RWPE2 (cell line): ENCODE measurements at regions not wholly inside any gene's neighbourhood (a gene's known extent, or its start where the extent isn't known, plus 50 kb on each side); places are given as distances from the start of the nearest gene placed in this dataset.

Experiments
- ATAC-seq: fragments of 200-7000 bp; cut with Tn5 transposase; 3 replicates; pipeline ENCODE4 v1.9.1; 2021; ENCODE audit warnings: low read depth
- DNase-seq: peaks from one replicate; pipeline ENCODE4 v3.0.0-alpha.2; 2020; ENCODE audit warnings: low spot score
- H3K27ac ChIP-seq: fragments of 450-650 bp; 2 replicates; pipeline ENCODE4 v1.5.1; 2017; ENCODE audit warnings: mild to moderate bottlenecking; ENCODE audit not compliant: poor library complexity, severe bottlenecking
- H3K27me3 ChIP-seq: fragments of 250-450 bp; sonication (Bioruptor Pico); 2 replicates; pipeline ENCODE4 v1.5.1; 2021; ENCODE audit warnings: mild to moderate bottlenecking, moderate library complexity; ENCODE audit not compliant: insufficient read depth, poor library complexity, severe bottlenecking
- H3K36me3 ChIP-seq: fragments of 250-450 bp; sonication (Bioruptor Pico); 2 replicates; pipeline ENCODE4 v1.5.1; 2020; ENCODE audit warnings: low read depth, mild to moderate bottlenecking, moderate library complexity
- H3K4me1 ChIP-seq: fragments of 250-450 bp; sonication (Bioruptor Pico); 2 replicates; pipeline ENCODE4 v1.5.1; 2021; ENCODE audit warnings: mild to moderate bottlenecking, moderate library complexity; ENCODE audit not compliant: insufficient read depth, poor library complexity, severe bottlenecking
- H3K4me3 ChIP-seq: fragments of 250-450 bp; sonication (Bioruptor Pico); 2 replicates; pipeline ENCODE4 v1.5.1; 2021; ENCODE audit warnings: mild to moderate bottlenecking, moderate library complexity; ENCODE audit not compliant: severe bottlenecking
- H3K9me3 ChIP-seq: fragments of 250-450 bp; sonication (Bioruptor Pico); 2 replicates; pipeline ENCODE4 v1.5.1; 2021; ENCODE audit warnings: mild to moderate bottlenecking, moderate library complexity; ENCODE audit not compliant: severe bottlenecking
- TF ChIP-seq, protein P1 (sequence below): fragments of 450-650 bp; IDR thresholded peaks from one replicate; pipeline ENCODE4 v1.5.1; 2017; ENCODE audit warnings: mild to moderate bottlenecking, moderate library complexity; ENCODE audit not compliant: poor library complexity, severe bottlenecking

DNA sequence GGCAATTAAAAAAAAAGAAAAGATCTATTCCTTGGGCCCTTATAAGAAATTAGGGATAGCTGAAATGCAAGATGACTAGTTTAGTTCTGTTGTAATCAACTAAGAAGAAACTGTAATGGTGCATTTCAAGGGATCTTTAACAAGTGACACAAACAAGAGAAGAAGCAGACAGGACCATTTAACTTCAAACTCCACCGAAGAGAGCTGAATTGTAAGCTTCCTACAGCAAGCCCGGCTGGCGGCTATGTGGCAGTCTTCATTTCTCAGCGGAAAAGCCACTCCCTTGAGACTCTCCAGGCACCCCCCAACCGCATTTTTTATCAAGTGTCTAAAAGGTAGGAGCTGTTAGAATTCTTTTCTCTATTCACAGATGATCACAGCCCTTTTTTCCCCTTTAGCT is 305.2 kb upstream of the ZNF507 start:
- H3K36me3 ChIP-seq: no peaks in the 10 kb centered on the region
- no peaks in the 10 kb centered on the region for H3K9me3 ChIP-seq
- no peak overlapping the region for H3K4me3 ChIP-seq
- no peak overlapping the region for H3K27ac ChIP-seq
- no peaks in the 10 kb centered on the region for H3K4me1 ChIP-seq
- TF ChIP-seq, protein P1, sequence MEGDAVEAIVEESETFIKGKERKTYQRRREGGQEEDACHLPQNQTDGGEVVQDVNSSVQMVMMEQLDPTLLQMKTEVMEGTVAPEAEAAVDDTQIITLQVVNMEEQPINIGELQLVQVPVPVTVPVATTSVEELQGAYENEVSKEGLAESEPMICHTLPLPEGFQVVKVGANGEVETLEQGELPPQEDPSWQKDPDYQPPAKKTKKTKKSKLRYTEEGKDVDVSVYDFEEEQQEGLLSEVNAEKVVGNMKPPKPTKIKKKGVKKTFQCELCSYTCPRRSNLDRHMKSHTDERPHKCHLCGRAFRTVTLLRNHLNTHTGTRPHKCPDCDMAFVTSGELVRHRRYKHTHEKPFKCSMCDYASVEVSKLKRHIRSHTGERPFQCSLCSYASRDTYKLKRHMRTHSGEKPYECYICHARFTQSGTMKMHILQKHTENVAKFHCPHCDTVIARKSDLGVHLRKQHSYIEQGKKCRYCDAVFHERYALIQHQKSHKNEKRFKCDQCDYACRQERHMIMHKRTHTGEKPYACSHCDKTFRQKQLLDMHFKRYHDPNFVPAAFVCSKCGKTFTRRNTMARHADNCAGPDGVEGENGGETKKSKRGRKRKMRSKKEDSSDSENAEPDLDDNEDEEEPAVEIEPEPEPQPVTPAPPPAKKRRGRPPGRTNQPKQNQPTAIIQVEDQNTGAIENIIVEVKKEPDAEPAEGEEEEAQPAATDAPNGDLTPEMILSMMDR: no peak
- peaks cover 77% of the 10 kb centered on the region for H3K27me3 ChIP-seq
- DNase-seq: no peak
- ATAC-seq: no peak

DNA sequence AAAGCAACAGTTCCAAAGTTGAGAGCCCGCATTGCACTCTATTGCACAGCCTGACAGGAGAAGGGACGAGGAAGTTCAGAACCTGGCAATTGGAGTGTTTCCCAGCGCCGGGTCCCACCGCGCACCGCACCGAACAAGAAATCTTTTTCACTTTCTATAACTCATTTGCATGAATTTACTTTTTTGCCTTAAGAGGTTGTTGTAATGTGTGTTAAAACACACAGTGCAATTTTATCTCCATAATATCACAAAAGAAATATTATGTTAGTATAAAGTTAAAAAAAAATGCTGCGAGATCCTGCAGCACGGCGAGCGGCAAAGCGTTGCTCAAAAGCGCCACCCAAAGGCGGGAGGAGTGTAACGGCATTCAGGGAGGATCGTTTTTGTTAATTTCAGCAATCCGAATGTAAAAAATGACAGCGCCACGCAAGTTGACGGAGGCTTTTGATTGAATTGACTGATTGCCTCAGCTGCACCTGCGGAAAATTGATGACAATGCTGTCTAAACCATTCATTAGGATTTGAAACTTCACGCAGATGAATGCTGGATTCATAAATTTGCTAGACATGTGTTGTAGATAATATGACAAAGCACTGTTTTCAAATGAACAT is 303.6 kb upstream of the ZNF507 start:
- no peaks in the 10 kb centered on the region for H3K4me1 ChIP-seq
- H3K27me3 ChIP-seq: peaks cover 70% of the 10 kb centered on the region
- H3K9me3 ChIP-seq: no peaks in the 10 kb centered on the region
- no peak overlapping the region for H3K4me3 ChIP-seq
- DNase-seq (no peak), ATAC-seq (no peak)
- H3K27ac ChIP-seq: no peak overlapping the region
- TF ChIP-seq, protein P1: peak; percentile 76
- no peaks in the 10 kb centered on the region for H3K36me3 ChIP-seq

DNA sequence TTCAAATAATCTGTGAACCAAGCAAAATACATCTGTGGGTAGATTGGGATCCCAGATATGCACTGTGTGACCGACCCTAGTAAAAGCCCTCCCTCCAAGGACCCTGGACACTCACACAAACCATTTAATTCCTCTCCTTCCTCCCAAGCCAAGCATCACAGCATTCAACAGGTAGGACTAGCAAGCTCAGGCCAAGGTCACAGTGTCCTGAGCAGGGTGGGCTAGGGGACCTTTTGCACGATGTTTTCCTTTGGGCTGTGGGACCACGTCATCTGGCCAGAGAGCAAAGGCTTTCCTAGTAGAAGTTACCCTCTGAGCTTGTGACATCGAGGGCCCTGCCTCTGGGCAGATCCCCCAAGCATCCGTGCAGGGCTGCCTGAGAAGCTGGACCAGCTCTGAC is 297.6 kb upstream of the ZNF507 start:
- ATAC-seq (no peak), DNase-seq (no peak)
- Histone ChIP-seq H3K4me1 (no peaks in the 10 kb centered on the region), H3K9me3 (no peaks in the 10 kb centered on the region), H3K4me3 (no peak overlapping the region), H3K27me3 (peaks cover 17% of the 10 kb centered on the region), H3K27ac (no peak overlapping the region), H3K36me3 (no peaks in the 10 kb centered on the region)
- TF ChIP-seq, protein P1: no peak

DNA sequence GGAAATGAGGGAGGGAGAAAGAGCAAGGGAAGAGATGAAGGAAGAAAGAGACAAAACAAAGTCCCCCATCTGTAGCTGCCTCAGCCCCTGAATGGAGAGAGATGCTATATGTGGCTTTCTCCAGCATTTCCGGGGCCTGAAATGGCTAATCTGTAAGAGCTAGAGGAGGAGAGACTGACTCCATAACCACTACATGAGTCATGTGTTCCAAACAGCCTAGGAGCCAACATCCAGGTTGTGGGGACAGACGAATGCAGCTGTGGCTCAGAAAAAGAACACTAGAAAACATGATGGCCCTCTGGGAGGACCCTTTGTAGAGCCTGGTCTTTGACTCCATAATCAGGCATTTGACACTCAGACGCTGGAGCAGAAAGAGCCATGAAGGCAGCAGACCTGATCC is 292.0 kb upstream of the ZNF507 start:
- Histone ChIP-seq H3K36me3 (no peaks in the 10 kb centered on the region), H3K9me3 (no peaks in the 10 kb centered on the region), H3K4me3 (no peak overlapping the region), H3K27ac (no peak overlapping the region), H3K27me3 (no peaks in the 10 kb centered on the region), H3K4me1 (no peaks in the 10 kb centered on the region)
- TF ChIP-seq, protein P1: no peak
- no peak for DNase-seq
- no peak for ATAC-seq

DNA sequence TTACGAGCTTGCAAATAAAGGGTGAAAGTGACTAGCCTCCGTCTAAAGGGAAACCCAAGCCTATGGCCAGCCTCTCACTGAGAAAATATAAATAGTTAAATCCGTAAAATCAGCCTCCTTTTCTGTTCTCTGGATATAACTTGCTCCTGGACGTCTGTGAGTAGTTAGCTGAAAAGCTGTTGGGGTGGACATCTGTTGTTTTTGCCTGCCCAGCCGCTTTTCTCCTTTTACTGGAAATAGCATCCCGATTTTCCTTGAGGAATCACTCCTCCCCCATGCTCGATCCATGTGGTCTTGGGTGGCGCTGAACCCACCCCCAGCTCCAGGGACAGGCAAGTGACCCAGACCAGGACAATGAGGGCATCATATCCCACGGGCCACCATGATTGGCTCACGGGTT is 291.5 kb upstream of the ZNF507 start:
- H3K27me3 ChIP-seq: no peaks in the 10 kb centered on the region
- ATAC-seq (no peak), DNase-seq (no peak)
- no peak overlapping the region for H3K27ac ChIP-seq
- TF ChIP-seq, protein P1: no peak
- H3K4me3 ChIP-seq: no peak overlapping the region
- no peaks in the 10 kb centered on the region for H3K4me1 ChIP-seq
- no peaks in the 10 kb centered on the region for H3K9me3 ChIP-seq
- no peaks in the 10 kb centered on the region for H3K36me3 ChIP-seq
